NT2/D1 (cell line): ENCODE measurements at regions not wholly inside any gene's neighbourhood (a gene's known extent, or its start where the extent isn't known, plus 50 kb on each side); places are given as distances from the start of the nearest gene placed in this dataset.

Experiments
- DNase-seq: peaks from one replicate; pipeline ENCODE4 v3.0.0-alpha.2; 2011; ENCODE audit warnings: low read depth, low spot score
- H3K27me3 ChIP-seq: 2 replicates; pipeline ENCODE4 v1.6.0; 2011; ENCODE audit warnings: mild to moderate bottlenecking; ENCODE audit not compliant: insufficient read length, insufficient read depth
- H3K36me3 ChIP-seq: 2 replicates; pipeline ENCODE4 v1.6.1; 2011; ENCODE audit warnings: mild to moderate bottlenecking, low read length, mixed read lengths; ENCODE audit not compliant: insufficient read depth, insufficient read length
- H3K4me1 ChIP-seq: 2 replicates; pipeline ENCODE4 v1.5.1; 2011; ENCODE audit not compliant: insufficient read depth, insufficient read length
- H3K4me3 ChIP-seq: 2 replicates; pipeline ENCODE4 v1.5.1; 2011; ENCODE audit warnings: low read depth; ENCODE audit not compliant: insufficient read length
- H3K9ac ChIP-seq: 2 replicates; pipeline ENCODE4 v1.6.0; 2011; ENCODE audit warnings: low read depth; ENCODE audit not compliant: insufficient read length
- H3K9me3 ChIP-seq: 2 replicates; pipeline ENCODE4 v1.5.1; 2011; ENCODE audit warnings: mild to moderate bottlenecking, low read length; ENCODE audit not compliant: insufficient read depth
- SUZ12 ChIP-seq: IDR thresholded peaks from 2 replicates; pipeline ENCODE4 v1.6.1; 2011; ENCODE audit not compliant: insufficient read length, insufficient read depth; ENCODE audit errors: extremely low read depth
- YY1 ChIP-seq: IDR thresholded peaks from 2 replicates; pipeline ENCODE4 v1.6.1; 2011; ENCODE audit not compliant: insufficient read length, insufficient read depth
- ZNF274 ChIP-seq: IDR thresholded peaks from 2 replicates; pipeline ENCODE4 v1.6.1; 2011; ENCODE audit warnings: mild to moderate bottlenecking, low read depth, low read length

GRCh38 chr2:239879423-239880084, 145.6 kb downstream of the NDUFA10 start:
- no peaks in the 10 kb centered on the region for H3K27me3 ChIP-seq
- no peaks in the 10 kb centered on the region for H3K36me3 ChIP-seq
- TF ChIP-seq ZNF274 (no peak), YY1 (no peak), SUZ12 (no peak)
- no peak for DNase-seq
- H3K4me3 ChIP-seq = no peak overlapping the region
- no peak overlapping the region for H3K9ac ChIP-seq
- H3K9me3 ChIP-seq = peaks cover 12% of the 10 kb centered on the region
- peaks cover 10% of the 10 kb centered on the region for H3K4me1 ChIP-seq

DNA sequence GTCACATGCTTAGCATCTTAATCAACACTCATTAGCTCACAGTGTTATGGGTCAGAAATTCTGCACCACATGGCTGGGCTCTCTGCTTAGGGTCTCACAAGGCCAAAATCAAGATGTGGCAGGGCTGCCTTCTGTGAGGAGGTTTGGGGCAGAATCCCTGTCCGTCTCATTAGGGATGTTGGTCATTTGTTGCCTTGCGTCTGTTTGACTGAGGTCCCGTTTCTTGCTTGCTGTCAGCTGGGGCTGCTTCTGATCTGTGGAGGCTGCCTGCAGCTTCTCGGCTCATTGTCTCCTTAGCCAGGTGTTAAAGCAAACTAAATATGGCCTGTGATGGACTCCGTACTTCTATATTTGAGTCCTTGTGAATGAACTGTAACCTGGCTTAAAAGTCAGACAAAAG, 146.5 kb downstream of the NDUFA10 start:
- Histone ChIP-seq H3K9me3 (peaks cover 3% of the 10 kb centered on the region; the same call in 1 of the 2 replicates), H3K9ac (no peak overlapping the region), H3K36me3 (no peaks in the 10 kb centered on the region), H3K4me3 (no peak overlapping the region), H3K27me3 (no peaks in the 10 kb centered on the region), H3K4me1 (peaks cover 10% of the 10 kb centered on the region)
- DNase-seq = no peak
- TF ChIP-seq ZNF274 = no peak
- TF ChIP-seq SUZ12 = no peak
- TF ChIP-seq YY1 = no peak

DNA sequence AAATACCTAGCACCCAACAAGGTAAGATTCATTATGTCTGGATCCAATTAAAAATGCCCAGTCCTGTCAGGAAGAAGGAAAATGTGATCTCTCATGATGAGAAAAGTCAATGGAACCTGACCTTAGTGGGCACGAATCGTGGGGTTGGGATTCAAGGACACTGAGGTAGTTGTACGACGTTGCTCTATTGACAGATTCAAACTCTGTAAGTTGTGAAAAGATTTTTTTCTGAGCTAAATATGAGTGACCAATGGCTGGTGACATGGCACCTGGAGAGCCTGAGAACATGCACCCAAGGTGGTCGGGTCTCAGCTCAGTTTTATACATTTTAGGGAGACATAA, 148.2 kb downstream of the NDUFA10 start:
- no peak for DNase-seq
- Histone ChIP-seq H3K27me3 (no peaks in the 10 kb centered on the region), H3K36me3 (no peaks in the 10 kb centered on the region), H3K9ac (no peak overlapping the region), H3K4me3 (no peak overlapping the region), H3K9me3 (no peaks in the 10 kb centered on the region), H3K4me1 (peaks cover 7% of the 10 kb centered on the region)
- no peak for TF ChIP-seq SUZ12
- no peak for TF ChIP-seq YY1
- TF ChIP-seq ZNF274 = no peak

- Histone ChIP-seq H3K27me3 (no peaks in the 10 kb centered on the region), H3K4me1 (peaks cover 5% of the 10 kb centered on the region), H3K9ac (no peak overlapping the region), H3K9me3 (no peaks in the 10 kb centered on the region), H3K4me3 (no peak overlapping the region), H3K36me3 (no peaks in the 10 kb centered on the region)
- no peak for DNase-seq
- TF ChIP-seq ZNF274 = no peak
These were observed 148.7 kb downstream of the NDUFA10 start for GRCh38 chr2:239876271-239876947.

DNA sequence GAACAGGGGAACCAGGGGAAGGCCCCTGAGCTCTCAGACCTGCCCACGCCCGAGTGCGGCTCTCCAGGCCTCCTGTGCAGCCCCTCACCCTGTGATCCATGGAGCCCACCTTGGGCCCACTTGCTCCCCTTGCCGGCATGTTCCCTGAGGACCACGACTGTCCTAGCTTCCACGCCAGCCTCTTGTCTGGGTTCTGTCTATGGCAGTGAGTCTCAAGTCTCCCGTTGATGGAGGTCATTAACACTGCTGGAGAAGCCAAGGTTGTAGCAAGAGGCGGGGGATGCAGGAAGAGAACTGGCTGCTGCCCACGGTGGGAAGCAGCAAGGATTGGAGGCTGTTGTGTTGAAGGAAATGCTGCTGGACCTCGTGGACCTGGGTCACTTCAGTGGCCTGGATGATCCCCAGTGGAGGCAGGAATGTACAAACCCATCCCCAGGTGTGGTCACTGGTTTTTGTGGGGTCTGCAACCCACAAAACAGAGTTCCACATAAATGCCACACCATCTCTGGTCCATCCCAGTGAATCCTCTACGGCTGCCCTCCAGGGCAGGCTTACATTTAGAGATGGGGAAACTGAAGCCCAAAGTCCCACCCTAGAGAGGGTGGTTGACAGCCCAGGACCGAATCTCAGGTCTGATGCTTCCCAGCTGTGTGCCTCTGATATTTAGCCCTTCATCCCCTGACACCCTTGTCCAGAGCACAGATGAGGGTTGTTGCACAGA, 150.3 kb downstream of the NDUFA10 start:
- H3K27me3 ChIP-seq = no peaks in the 10 kb centered on the region
- DNase-seq = no peak
- TF ChIP-seq ZNF274 (no peak), SUZ12 (no peak), YY1 (no peak)
- H3K4me3 ChIP-seq = no peak overlapping the region
- no peaks in the 10 kb centered on the region for H3K9me3 ChIP-seq
- H3K36me3 ChIP-seq = no peaks in the 10 kb centered on the region
- H3K4me1 ChIP-seq = no peaks in the 10 kb centered on the region
- H3K9ac ChIP-seq = no peak overlapping the region

GRCh38 chr2:239873656-239874635, 151.2 kb downstream of the NDUFA10 start:
- H3K4me3 ChIP-seq = no peak overlapping the region
- DNase-seq = no peak
- H3K27me3 ChIP-seq = no peaks in the 10 kb centered on the region
- no peaks in the 10 kb centered on the region for H3K36me3 ChIP-seq
- TF ChIP-seq SUZ12 (no peak), ZNF274 (no peak), YY1 (no peak)
- no peaks in the 10 kb centered on the region for H3K4me1 ChIP-seq
- H3K9me3 ChIP-seq = no peaks in the 10 kb centered on the region
- H3K9ac ChIP-seq = no peak overlapping the region
